Activated CD8-positive, alpha-beta T cell treated with anti-CD3 and anti-CD28 coated beads for 36 hours (primary cell): ENCODE measurements at regions not wholly inside any gene's neighbourhood (a gene's known extent, or its start where the extent isn't known, plus 50 kb on each side); places are given as distances from the start of the nearest gene placed in this dataset.
"Not testable (repeated sequence)": the region's sequence is repeated elsewhere in the genome, so short reads cannot be mapped to it uniquely, and the experiment has no call there.

Experiments
- ATAC-seq: fragments of 200-7000 bp; cut with Tn5 transposase; one replicate; pipeline ENCODE4 v1.10.0; 2021; ENCODE audit warnings: mild to moderate bottlenecking, moderate library complexity
- CTCF ChIA-PET: fragments of 350-600 bp; sonication (Branson Sonifier 250); formaldehyde crosslinking; loops from one replicate; lab custom pipeline; 2021; ENCODE audit warnings: antibody characterized with exemption; lab: Charles Lee
- POLR2A ChIA-PET: fragments of 350-600 bp; sonication (Branson Sonifier 250); formaldehyde crosslinking; loops from one replicate; lab custom pipeline; 2021; ENCODE audit warnings: antibody characterized with exemption; lab: Charles Lee
- DNase-seq: peaks from one replicate; pipeline ENCODE4 v3.0.0-alpha.2; 2020
- H3K27ac Mint-ChIP-seq: one replicate; pipeline ENCODE4 v1.8.0; 2021; ENCODE audit warnings: mild to moderate bottlenecking, mixed read lengths
- H3K27me3 Mint-ChIP-seq: one replicate; pipeline ENCODE4 v1.8.0; 2021; ENCODE audit warnings: mixed read lengths
- H3K36me3 Mint-ChIP-seq: one replicate; pipeline ENCODE4 v1.8.0; 2021; ENCODE audit warnings: low read depth, mixed read lengths
- H3K4me1 Mint-ChIP-seq: one replicate; pipeline ENCODE4 v1.8.0; 2021; ENCODE audit warnings: low read depth, mixed read lengths
- H3K4me3 Mint-ChIP-seq: one replicate; pipeline ENCODE4 v1.8.0; 2021; ENCODE audit warnings: mild to moderate bottlenecking, moderate library complexity, mixed read lengths
- H3K9me3 Mint-ChIP-seq: one replicate; pipeline ENCODE4 v1.8.0; 2021; ENCODE audit warnings: mixed read lengths
- intact Hi-C: fragments of 100-400 bp; cut with micrococcal nuclease; formaldehyde crosslinking; loops from one replicate; pipeline ENCODE4 v1.10.0; 2022
- TF ChIP-seq, protein P1 (sequence below): fragments of 200-600 bp; IDR thresholded peaks from one replicate; pipeline ENCODE4 v1.8.0; 2022; ENCODE audit warnings: antibody characterized with exemption, mild to moderate bottlenecking

DNA sequence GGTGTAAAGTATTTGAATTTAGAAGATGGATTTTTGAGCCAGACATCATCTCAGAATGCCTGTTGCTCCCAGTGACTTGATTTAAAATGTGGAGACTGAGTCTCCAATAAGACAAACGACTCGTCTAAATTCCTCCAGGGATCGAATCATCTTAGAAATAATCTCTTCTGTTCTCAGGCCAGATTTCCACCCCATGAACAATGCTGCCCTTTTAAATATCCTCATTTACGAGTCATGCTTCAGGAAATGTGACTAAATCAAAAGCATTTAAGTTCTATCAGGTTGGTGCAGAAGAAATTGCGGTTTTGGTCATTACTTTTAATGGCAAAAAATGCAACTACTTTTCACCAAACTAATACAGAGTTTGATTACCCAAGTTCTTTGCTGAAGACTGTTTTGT lies 684.6 kb upstream of the SOX11 start:
- no peak overlapping the region for H3K27ac Mint-ChIP-seq
- DNase-seq = no peak
- ChIA-PET CTCF (no interaction called here), POLR2A (no interaction called here)
- no peak for ATAC-seq
- no peaks in the 10 kb centered on the region for H3K4me1 Mint-ChIP-seq
- intact Hi-C loops = no loop called here
- TF ChIP-seq, protein P1, sequence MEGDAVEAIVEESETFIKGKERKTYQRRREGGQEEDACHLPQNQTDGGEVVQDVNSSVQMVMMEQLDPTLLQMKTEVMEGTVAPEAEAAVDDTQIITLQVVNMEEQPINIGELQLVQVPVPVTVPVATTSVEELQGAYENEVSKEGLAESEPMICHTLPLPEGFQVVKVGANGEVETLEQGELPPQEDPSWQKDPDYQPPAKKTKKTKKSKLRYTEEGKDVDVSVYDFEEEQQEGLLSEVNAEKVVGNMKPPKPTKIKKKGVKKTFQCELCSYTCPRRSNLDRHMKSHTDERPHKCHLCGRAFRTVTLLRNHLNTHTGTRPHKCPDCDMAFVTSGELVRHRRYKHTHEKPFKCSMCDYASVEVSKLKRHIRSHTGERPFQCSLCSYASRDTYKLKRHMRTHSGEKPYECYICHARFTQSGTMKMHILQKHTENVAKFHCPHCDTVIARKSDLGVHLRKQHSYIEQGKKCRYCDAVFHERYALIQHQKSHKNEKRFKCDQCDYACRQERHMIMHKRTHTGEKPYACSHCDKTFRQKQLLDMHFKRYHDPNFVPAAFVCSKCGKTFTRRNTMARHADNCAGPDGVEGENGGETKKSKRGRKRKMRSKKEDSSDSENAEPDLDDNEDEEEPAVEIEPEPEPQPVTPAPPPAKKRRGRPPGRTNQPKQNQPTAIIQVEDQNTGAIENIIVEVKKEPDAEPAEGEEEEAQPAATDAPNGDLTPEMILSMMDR = no peak
- H3K9me3 Mint-ChIP-seq = peaks cover 25% of the 10 kb centered on the region
- H3K4me3 Mint-ChIP-seq = no peak overlapping the region
- no peaks in the 10 kb centered on the region for H3K27me3 Mint-ChIP-seq
- H3K36me3 Mint-ChIP-seq = no peaks in the 10 kb centered on the region

DNA sequence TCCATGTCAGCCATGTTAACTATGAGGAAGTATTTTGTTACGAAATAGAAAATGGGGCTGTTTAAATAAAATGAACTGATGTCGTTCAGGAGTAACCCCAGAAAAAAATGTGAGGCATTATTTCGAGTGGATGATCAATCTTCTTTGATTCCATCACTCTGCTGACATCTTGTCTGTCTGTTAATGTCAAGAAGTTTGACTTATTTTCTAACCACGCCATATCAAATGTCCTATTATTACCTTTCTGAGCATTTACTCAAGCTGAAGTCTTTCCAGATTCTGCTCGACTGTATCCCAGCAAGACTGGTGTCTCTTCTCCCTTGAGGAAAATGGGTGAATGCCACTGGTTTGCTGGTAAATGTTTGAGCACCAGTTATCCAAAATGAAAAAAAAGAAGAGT lies 672.9 kb upstream of the SOX11 start:
- Mint-ChIP-seq H3K27ac (no peak overlapping the region), H3K36me3 (no peaks in the 10 kb centered on the region), H3K27me3 (no peaks in the 10 kb centered on the region), H3K4me1 (no peaks in the 10 kb centered on the region), H3K4me3 (no peak overlapping the region), H3K9me3 (peaks cover 39% of the 10 kb centered on the region)
- CTCF ChIA-PET = no interaction called here
- TF ChIP-seq, protein P1 = no peak
- DNase-seq = no peak
- intact Hi-C loops = no loop called here
- ATAC-seq = no peak
- POLR2A ChIA-PET = no interaction called here

DNA sequence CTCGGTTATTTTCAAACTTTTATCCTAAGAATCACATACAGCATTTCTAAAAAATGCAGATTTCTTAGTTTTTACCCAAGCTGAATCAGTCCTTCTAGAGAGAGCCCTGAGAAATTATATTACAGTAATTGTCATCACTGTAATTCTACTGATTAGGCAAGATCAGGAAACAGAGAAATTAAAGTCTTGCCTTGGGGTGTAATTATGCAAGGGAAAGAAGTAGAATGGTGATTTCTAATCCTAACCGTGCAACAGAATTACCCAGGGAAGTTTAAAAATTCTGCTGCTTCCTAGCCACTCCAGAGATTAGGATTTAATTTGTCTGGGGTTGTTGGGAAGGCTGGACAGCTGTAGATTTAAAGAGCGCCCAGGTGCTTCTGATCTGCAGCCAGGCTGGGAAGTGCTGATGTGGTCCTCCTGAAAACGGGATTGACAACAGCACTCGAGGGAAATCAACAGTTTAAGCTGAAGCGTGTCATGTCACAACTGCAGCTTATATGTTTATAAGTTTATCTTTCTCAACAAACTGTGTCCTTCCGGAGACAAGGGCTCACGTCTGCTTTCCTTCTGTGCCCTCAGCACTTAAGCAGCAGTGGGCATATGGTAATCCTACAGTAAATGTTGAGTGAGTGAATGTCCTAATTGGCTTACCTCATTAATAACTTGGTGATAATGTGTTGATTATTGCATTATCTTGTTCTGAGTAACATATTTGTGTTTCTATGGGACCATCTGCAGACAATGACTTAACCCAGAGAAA lies 671.9 kb upstream of the SOX11 start:
- CTCF ChIA-PET = no interaction called here
- Mint-ChIP-seq H3K27ac (no peak overlapping the region), H3K4me1 (no peaks in the 10 kb centered on the region), H3K4me3 (no peak overlapping the region), H3K9me3 (peaks cover 38% of the 10 kb centered on the region), H3K27me3 (no peaks in the 10 kb centered on the region), H3K36me3 (no peaks in the 10 kb centered on the region)
- TF ChIP-seq, protein P1 = no peak
- ATAC-seq = no peak
- intact Hi-C loops = no loop called here
- POLR2A ChIA-PET = no interaction called here
- no peak for DNase-seq

DNA sequence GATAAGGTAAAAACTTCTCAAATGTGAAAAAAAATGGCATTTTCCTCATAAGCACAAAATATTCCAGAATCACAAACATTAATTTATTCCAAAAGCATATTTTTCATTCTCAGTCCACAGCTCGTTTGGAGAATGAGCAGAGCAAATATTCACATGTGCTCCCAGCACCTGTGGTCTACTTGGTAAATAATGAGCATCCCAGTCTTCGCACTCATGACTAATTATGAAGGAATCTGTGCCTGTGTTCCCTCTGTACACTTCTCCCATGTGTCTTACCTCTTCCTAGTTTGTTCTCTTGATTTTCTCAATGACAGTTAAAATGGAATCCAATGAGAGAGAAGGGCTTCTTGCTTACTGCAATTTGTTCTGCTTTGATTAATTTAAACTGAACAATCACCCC lies 671.0 kb upstream of the SOX11 start:
- Mint-ChIP-seq H3K27me3 (no peaks in the 10 kb centered on the region), H3K9me3 (peaks cover 38% of the 10 kb centered on the region), H3K4me1 (no peaks in the 10 kb centered on the region), H3K4me3 (no peak overlapping the region), H3K36me3 (no peaks in the 10 kb centered on the region), H3K27ac (no peak overlapping the region)
- intact Hi-C loops = no loop called here
- POLR2A ChIA-PET = no interaction called here
- CTCF ChIA-PET = no interaction called here
- DNase-seq = no peak
- ATAC-seq = no peak
- TF ChIP-seq, protein P1 = no peak

DNA sequence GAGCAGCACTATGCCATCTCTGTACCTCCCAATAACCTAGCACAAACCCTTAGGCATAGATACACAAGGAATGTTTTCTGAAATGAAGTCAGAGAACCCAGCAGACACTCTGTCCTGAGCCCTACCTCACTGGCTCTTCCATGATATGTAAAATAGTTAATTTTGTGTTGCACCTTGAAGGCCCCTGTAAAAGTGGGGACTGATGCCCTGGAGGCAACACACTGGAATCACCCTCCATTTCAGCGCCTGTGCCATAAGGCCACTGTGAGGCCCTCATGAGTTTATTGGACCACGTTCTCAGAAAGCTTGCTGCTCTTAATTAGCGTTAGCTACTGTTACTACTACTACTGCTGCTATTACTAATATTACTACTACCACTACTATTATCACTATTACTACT lies 670.1 kb upstream of the SOX11 start:
- TF ChIP-seq, protein P1 = no peak
- H3K36me3 Mint-ChIP-seq = no peaks in the 10 kb centered on the region
- intact Hi-C loops = no loop called here
- no peaks in the 10 kb centered on the region for H3K27me3 Mint-ChIP-seq
- H3K4me1 Mint-ChIP-seq = no peaks in the 10 kb centered on the region
- no peak for DNase-seq
- ChIA-PET CTCF (no interaction called here), POLR2A (no interaction called here)
- no peak overlapping the region for H3K4me3 Mint-ChIP-seq
- H3K27ac Mint-ChIP-seq = no peak overlapping the region
- ATAC-seq = no peak
- peaks cover 40% of the 10 kb centered on the region for H3K9me3 Mint-ChIP-seq

DNA sequence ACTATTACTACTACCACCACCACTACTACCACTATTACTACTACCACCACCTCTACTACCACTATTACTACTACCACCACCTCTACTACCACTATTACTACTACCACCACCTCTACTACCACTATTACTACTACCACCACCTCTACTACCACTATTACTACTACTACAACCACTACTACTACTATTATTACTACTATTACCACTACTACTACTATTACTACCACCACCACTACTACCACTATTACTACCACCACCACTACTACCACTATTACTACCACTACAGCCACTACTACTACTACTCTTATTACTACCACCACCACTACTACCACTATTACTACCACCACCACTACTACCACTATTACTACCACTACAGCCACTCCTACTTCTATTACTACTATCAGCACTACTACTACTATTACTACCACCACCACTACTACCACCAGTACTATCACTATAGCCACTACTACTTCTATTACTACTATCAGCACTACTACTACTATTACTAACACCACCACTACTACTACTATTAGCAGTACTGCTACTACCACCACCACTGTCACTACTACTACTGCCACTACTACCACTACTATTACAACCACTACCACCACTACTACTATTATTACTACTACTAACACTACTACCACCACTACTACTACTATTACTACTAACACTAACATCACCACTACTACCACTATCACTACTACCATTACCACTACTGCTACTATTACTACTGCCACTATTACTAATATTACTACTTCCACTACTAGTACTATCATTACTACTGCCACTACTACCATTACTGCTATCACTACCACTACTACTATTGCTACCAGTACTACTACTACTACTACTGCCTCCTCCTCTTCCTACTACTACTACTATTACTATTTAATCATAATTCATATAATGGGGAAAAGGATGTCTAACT lies 669.2 kb upstream of the SOX11 start:
- H3K4me1 Mint-ChIP-seq, POLR2A ChIA-PET, H3K36me3 Mint-ChIP-seq, H3K27ac Mint-ChIP-seq, DNase-seq, intact Hi-C loops, ATAC-seq, H3K27me3 Mint-ChIP-seq, H3K4me3 Mint-ChIP-seq, CTCF ChIA-PET: not testable (repeated sequence)
- H3K9me3 Mint-ChIP-seq = peaks cover 36% of the 10 kb centered on the region
